T-helper 22 cell (primary cell): ENCODE measurements at regions not wholly inside any gene's neighbourhood (a gene's known extent, or its start where the extent isn't known, plus 50 kb on each side); places are given as distances from the start of the nearest gene placed in this dataset.
"Not testable (repeated sequence)": the region's sequence is repeated elsewhere in the genome, so short reads cannot be mapped to it uniquely, and the experiment has no call there.

Source experiments
- DNase-seq: peaks from one replicate; pipeline ENCODE4 v3.0.0-alpha.2; 2020; ENCODE audit warnings: low read depth

- DNase-seq = no peak
Measured at GRCh38 chr2:235402422-235402821, 91.4 kb upstream of the AGAP1 start.

DNA sequence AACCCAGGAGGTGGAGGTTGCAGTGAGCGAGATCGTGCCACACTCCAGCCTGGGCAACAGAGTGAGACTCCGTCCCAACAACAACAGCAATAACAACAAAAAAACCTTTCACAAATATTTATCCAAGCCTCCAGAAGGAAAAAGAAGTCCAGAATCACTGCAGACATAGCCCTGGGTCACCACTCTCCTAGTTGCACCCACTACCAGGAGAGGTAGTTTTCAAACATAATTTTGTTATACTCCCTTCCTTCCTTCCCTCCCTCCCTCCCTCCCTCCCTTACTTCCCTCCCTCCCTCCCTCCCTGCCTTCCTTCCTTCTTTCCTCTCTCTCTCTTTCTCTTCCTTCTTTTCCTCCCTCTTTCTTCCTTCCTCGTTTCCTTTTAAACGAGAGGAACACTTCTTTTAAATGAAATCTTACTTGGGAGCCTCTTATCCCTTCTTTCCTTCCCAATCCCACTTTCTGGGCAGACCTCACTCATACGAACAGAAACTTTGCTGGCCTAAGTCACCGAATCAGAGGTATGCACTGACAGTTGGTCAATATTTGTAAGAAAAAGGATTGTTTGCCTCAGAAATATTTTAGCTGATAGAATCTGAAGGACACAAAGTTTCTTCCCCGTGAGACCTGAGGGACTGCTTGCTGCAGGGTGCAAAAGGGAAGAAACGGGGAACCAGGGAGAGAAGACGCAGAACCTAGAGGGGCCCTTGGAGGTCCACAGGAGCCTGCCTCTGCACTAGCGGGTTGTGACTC, 88.1 kb upstream of the AGAP1 start:
- DNase-seq = no peak

DNA sequence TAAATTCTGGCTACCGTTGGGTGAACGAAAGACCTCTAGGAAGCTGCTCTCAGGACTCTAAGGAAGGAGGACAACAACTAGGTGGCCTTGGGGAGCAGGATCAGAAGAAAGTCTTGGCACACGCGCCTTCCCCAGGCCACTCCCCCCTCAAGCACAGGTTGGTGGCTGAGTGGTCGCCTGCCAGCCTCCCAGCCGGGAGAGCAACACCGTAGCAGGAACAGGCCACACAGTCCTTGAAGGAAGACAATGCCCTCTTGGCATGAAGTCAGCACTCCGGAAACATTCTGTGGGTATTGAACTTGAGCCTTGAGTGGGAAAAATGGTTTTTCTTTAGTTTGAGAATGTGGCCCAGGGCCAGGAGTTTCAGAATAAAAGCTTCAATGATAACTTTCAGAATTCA, 87.4 kb upstream of the AGAP1 start:
- DNase-seq = no peak

DNA sequence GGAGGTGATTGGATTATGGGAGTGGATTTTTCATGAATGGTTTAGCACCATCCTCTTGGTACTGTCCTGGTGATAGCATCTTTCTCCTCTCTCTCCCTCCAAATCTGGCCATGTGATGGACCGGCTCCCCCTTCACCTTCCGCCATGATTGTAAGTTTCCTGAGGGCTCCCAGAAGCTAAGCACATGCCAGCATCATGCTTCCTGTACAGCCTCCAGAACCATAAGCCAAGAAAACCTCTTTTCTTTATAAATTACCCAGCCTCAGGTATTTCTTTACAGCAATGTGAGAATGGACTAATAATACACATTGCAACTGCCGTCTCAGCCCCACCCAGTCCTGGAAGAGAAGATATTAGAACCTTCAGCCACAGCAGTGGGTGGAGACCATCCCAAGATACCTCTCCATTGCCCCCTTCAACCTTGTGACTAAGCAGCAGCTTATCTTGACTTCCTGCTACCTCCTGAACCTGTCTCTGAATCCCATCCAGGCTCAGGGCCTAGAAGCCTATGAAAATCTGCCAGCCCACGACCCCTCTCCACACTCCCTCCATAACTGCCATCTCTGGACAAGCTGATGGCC, 81.8 kb upstream of the AGAP1 start:
- no peak for DNase-seq

DNA sequence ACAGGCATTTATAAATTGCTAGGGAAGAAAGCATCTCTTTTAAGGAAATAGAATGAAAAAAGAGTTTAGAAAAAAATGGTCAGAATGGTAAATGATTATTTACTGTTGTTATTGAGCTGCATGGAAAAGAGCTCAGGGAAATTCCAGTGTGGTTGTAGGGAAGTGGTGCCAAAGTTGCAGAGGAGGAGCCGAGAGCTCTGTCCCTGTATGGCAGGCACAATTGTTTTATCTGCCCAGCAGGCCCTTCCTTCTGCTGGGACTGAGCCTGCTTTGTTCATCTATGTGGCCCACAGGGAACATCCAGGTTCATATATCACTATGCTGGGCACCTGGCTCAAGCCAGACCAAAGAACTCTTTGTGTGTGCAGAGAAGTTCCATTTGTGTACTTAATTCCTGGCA, 80.8 kb upstream of the AGAP1 start:
- no peak for DNase-seq

DNA sequence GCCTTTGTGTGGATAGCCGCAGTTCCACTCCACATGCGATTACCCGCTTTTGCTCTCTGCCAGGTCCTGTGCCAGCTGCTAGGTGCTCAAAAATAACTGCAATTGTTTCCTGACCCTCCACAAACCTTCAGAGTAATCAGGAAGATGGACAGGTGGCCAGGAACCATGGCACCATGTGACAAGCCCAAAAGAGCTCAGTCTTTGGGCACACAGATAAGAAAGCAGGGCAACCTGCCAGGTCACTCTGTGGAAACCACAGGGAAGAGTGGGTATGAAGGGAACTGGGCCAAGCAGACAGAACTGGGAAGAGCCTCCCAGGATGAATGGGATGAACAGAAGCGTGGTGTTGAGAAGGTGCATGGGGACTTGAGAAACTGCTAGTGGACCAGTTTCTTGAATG, 79.4 kb upstream of the AGAP1 start:
- DNase-seq = no peak

DNA sequence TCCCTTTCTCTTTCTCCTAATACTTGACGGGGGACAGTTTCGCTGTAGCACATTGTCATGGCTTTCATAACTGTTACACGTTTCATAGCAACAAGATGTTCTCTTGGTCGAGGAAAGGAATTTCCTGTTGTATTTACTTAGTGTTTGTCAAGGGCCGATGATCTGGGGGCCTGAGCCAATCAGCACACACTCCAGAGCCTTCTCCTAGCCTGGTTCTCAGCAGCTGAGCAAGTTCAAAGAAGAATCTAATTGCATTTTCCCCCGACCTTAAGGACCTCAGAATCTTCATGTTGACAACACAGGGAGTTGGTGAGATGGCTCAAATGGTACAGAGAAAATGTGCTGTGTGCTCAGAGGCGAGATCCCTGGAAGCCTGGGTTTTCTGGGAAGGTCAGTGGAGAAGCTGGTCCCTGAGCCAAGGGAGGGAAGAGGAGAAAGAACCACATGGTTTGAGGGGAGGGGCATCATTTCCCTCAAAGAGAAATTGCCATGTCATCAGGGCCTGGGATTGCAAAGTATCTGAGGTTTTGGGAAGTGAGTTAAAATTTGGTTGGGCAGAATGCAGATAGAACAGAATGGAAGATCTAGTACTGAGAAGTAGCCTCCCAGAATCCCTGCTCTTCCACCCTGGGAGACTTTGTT, 76.9 kb upstream of the AGAP1 start:
- no peak for DNase-seq

DNA sequence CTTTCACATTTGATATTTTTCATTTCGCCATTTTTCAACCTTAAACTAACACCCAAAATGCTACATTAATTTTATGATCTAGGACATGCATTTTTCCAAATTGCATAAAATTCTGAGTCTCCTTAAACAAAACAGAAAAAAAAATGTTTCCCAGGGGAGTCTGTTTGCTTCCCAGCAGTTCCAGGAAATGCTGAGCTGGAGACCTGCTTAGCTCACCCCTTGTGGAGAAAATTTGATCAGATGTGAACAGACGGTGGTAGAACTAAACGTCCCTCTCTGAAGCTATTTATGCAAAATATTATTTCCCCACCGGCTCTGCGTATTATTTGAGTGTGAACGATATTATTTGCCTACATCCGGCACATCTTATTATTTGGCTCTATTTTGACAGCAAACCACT, 74.9 kb upstream of the AGAP1 start:
- DNase-seq = no peak

- DNase-seq = no peak
Measured at GRCh38 chr2:235419996-235420395, 73.8 kb upstream of the AGAP1 start.

DNA sequence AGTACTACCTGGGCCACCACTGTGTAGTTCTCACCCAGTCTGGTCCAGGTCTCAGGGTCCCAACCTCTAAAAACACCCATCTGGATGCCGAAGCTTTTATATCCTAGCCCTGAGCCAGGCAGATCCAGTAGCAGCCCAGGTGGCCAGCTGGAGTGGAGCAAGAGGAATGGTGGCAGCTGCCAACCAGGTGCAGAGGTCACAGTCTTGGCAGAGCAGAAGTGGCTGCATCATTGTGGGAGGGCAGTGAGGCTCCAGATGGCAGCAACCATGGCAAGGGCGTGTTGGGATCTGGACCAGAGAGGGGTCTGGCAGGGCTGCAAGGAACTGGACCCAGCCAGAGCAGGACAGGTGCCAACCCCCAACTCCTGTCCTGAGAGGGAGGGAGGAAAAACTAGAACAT, 72.2 kb upstream of the AGAP1 start:
- DNase-seq = no peak

DNA sequence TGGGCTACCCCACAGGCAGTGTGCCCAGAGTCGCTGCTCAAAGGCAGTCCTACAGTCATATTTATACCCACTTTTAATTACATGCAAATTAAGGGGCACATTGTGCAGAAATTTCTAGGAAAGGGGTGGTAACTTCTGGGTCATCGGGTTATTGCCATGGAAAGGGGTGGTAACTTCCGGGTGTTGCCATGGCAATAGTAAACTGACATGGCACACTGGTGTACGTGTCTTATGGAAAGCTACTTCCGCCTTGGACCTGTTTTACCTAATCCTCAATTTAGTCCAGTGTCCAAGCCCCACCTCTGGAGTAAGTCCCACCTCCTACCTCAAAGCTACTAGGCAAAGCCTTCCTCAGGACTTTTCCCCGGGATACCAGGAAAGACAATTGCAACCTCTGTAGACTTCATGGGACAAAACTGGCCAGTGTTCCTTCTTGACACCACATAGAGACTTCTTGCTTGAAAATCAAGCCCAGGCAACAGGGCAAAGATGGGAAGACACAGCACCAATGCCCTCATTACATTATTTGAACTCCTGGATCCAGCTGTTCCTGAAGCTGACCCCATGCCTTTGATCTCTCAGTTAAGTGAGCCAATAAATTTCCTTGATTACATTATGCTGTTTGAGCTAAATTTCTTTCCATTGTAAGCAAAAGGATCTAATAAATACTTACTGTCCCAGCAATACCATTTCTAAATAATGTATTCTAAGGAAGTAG, 63.3 kb upstream of the AGAP1 start:
- DNase-seq = no peak

DNA sequence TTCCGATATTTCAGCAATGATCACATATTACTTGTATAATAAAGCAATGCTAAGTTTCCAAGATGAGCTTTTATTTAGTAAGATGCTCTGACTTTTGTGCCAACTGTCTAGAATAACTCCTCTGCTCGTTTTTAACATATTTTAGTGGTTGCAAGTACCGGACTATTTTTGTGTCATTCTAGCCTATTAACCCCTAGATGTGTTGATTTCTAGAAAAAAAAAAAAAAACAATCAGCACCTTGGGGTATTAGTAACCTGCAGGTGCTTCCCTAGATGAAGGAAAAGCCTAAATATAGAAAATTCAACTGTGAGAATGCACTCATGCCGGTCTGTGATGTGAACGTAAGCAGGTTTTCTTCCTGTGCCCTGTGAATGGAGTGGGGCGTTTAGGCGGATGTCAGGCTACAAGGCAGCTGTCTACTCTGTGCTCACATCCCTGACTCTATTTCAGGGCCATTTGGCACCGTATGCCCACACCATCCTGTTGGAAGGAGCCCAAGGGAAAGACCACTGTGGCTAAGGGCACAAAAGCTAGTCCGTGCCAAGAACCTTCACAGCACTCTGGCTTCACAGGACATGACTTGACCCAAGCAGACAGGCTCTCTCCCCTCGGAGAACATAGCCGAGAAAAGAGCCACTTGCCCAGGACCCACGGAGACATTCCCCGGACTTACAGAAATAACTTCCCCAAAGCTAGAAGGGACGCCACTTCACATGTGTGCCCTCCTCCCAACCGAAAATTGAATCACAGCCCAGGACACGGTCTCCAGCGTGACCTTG, 60.9 kb upstream of the AGAP1 start:
- DNase-seq = no peak

DNA sequence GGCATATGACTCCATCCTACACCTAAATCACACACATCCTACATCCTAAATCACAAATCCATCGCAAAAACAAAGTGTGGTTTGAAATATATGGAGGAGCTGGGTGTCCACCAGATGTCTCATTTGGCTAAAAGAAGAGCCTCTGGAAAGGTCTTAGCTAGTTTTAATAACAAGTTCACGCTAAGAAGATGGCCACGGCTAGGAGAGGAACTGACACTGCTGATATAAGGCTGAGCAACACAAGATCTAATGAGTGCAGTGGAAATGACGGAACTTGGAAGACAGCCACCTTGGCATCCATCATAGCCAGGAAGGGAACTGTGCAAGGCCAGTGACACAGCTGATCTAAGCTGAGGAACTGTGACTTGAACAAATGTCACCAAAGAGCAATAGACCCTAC, 60.0 kb upstream of the AGAP1 start:
- no peak for DNase-seq

GRCh38 chr2:235439959-235440662, 53.7 kb upstream of the AGAP1 start:
- no peak for DNase-seq

DNA sequence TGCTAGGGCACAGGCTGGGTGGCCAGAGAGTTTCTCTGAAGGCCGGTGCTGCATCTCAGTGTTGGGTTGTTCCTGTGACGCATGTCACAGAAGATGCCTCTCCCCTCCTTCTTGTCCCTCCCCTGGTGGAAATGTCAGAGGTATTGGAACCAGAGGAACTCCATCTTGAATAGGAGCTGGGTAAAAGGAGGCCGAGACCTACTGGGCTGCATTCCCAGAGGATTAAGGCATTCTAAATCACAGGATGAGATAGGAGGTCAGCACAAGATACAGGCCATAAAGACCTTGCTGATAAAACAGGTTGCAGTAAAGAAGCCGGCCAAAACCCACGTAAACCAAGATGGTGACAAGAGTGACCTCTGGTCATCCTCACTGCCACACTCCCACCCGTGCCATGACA, 50.3 kb upstream of the AGAP1 start:
- DNase-seq = not testable (repeated sequence)
